Kidney glomerular epithelial cell (primary cell): ENCODE measurements at regions not wholly inside any gene's neighbourhood (a gene's known extent, or its start where the extent isn't known, plus 50 kb on each side); places are given as distances from the start of the nearest gene placed in this dataset.

Source experiments
- DNase-seq: peaks from one replicate; lab custom pipeline; 2025; lab: John Stamatoyannopoulos, UW

DNA sequence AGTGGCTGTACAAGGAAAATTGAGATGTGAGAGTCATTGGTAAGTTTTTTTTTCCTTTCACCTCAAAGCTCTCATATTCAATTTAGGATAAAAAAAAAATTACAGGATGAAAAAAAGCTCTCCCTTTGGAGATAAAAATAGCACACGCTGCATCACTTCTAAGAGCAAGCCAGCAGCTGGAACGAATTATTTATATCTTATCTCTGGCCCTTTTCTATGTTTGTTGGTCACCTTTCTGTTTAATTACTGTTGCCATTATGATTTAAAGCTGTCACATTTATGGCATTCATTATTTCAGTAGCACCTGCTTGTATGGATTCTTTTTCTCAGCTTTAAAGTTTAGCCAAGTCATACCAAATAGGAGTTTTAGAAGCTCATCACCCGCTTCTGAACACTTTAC lies 171.6 kb upstream of the PDZRN3 start:
- no peak for DNase-seq

DNA sequence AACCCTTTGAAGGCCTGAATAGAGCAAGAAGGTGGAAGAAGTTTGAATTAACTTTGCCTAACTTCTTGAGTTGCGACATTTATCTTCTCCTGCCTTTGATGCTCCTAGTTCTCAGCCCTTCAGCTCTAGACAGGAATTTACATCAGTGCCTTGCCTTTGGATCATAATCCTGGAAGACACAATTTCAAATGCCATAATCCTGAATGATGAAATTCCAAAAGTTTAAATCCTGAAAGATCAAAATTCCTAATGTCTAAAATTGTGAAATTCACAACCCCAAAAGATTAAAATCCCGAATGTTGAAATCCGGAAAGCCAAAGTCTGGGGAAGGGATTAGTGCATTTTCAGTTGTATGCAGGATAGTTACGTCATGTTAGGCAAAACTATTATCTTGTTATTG lies 166.6 kb upstream of the PDZRN3 start:
- no peak for DNase-seq

DNA sequence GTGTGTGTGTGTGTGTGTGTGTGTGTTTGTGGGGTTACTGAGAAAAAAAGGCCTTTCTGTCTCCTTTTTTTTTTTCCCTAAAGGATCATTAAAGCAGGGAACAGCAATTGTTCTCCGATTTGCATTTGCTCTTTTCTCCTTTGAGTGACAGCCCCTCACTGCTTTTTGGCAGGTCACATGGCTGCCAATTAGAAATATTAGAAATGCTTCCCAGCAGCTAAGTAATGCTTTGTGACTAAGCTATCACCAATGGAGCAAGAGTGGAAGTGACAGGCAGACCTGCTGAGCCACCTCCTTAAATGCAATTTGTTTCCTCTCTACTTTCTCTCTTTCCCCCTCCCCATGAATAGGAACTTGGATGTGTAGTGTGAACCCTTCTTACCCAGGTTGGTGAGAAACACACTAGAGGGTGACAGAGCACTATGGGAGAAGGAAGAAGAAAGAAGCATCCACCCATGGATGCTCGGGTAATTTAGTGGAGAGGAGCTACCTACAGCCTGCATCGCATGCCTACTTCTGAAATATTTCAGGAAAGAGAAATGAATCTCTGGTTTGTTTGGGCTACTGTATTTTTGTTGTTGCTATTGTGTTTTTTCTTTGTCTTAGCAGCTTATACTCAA lies 165.2 kb upstream of the PDZRN3 start:
- no peak for DNase-seq

DNA sequence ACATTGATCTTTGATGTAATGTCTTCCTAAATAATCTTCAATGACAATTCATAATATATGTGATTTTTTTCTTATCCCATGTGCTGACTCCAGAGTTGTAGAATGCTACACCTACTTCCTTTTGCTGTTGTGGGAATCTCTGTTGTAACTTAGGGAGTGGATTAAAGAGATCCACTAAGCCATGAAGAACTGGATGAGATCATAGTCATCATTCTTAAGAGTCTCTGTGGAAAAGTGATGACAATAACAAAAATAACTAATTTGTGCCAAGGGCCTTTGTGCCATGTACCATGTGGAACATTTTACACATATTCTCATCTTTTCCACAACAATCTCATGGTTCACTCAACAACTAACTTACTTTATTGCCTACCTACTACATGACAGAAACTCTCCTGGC lies 162.9 kb upstream of the PDZRN3 start:
- DNase-seq: peak; percentile 78

DNA sequence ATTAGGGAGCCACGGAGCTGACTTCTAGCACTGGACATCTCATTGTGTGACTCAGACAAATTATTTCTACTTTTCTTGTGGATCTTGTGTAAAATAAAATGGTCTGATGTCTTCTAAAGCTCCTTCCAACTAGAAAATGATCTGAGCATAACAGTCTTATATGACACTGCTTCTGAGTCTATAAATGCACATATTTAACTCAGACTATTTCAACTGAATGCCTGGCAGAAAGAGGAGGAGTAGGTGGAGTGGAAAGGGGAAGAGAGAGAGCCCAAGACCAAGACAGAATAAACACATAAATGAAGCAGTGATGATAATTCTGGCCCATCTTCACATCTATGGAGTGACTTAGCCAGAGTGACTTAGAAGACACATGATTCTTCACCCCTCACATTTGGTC lies 162.3 kb upstream of the PDZRN3 start:
- peak; percentile 78 for DNase-seq

DNA sequence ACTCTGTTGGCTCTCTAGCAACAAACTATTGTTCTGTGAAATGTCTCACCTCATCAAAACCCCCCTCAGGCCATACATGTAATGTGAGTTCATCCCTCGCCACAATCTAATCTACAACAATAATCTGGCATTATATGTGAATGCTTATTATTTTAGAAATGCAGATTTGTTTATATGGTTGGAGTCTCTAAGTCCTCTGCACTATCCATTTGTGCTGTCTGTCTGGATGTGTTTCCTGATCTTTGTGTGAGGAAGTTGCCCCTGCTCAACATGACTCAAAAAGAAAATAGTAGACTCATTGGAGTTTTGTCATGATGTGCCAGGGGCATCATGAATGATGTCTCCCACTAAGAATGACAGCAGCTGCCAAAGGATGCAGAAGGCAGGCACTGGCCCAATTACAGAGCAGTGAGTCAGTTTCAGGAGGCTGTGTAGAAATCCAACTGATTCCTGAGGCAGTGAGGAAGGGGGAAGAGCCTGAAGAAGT lies 161.6 kb upstream of the PDZRN3 start:
- peak; percentile 98 for DNase-seq

DNA sequence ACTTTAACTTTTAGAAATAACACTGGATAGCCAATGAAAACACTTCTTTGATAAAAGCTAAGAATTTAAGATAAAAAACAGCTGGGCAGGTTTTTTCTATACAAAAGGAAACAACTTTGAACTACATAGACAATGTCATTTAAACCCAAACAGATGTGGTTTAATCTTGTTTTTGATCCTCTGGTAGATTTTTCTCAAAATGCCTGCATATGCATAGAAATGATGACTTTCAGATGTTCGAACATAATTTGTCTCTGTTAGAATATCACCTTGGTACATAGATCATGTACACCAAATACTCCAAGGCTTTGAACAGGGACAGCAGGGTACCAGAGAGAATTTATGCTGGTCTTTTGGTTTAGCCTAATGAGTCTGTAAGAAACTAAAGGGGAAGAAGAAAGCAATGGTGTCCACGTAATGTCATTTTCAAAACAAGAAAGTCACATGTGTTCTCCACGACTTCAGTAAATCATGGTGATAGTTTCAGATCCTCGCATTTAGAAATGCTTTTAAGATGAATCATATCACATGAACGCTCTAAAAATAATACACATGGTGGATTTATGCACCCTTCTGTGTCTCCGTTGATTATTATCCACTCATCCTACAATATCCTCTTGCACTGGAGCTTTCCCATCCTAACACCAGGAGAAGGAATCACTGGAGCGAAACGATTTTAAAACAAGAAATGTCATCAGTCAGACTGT lies 160.1 kb upstream of the PDZRN3 start:
- peak; percentile 86 for DNase-seq

DNA sequence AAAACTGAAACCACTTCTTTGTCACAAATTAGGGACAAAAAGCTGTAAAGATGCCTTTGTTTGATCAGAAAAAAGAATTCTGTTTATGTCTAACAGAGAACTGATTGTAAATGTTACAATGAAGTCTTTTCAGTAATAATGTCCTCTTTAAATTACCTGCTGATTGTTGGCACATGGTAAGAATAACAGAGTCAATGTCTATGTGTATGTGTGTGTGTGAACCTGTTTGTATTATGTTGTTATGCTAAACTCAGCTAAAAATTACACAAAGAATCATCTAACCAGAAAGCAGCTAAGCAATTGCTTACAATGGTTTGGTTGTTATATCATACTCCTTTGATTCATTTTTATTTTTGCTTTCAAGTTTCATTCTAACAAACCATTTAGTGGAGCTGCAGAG lies 159.1 kb upstream of the PDZRN3 start:
- DNase-seq: no peak

DNA sequence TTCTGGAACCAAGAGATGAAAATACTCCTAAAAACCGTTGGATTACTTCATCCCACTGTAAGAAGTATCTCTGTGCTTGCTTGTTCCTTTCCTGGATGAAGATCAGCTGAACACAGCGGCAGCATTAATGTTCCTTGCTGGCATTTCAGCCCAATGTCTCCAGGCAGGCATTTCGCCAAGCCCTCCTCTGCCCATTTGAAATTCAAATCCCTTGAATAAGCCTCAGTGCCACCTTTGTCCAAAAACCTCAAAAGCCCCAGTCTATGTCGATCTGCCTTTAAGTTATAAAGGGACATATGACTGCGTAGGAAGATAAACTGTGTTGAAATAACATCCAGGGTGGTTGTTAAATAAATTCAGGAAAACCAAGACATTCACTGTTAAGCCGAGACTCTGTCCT lies 156.8 kb upstream of the PDZRN3 start:
- DNase-seq: no peak

DNA sequence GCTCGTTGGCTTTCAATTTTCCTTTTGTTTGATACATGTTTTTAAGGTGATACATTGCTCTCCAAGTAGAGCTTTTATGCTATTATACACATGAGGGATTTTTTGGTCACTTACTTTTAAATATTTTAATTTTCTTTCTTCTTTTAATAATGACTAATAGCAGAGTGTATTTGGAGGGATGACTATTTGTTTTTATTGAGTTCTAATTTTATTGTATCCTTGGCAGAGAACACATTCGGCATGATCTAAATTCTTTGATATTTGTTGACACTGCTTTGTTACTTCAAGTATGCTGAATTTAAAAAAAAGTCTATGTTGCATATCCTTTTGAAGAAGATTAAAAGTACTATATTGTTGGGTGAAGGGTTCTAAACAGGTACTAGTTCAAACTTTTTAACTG lies 149.9 kb upstream of the PDZRN3 start:
- no peak for DNase-seq

DNA sequence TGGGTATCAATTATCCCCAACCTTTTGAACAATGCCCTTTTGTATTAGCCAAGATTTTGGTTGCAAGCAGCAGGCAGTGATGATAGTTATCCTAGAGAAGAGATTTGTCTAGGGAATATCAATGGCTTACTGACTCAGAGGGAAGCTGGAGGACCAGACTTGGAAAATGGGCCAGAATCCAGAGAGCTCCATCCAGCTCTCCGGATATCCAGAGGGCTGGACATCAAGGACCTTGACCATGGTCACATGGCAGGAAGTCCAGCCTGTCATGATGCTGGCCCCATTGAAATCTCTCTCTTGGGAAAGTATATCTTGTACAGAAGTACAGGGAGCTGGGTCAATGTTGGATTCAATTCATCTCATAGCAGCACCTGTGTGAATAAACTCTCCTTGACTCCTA lies 148.5 kb upstream of the PDZRN3 start:
- DNase-seq: no peak

DNA sequence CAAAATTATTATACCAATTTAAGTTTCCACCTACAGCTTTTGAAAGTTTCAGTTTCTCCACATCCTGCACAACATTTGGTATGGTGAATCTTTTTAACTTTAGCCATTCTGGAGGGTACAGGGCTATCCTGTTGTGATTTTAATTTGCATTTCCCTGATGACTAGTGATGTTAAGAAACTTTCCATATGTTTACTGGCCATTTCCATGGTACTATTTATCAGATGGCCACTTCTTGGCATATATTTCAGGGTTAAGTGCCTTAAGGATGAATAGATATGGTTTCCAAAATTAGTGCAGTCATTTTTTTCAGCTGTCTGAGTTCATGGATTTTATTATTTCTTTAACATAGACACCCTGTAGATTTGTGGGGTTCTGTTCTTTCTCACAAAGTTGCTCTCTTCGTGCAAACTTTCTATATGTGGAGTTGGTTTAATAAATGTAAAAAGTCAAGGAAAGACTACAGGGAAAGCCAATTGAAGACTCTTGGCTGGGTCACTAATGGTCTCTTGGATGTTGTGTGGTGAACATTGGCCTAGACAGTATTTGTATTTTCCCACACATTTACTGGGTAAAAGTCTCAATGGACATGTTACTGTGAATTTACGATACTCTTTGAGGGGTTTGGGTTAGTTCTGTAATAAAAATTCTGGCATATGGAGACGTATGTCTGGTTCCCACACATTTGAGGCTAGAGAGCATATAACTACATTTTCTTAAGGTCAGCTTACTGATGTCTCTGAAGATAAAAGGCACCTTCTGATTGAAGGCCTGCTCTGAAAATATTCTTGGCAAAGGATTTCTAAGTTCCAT lies 147.5 kb upstream of the PDZRN3 start:
- DNase-seq: no peak

DNA sequence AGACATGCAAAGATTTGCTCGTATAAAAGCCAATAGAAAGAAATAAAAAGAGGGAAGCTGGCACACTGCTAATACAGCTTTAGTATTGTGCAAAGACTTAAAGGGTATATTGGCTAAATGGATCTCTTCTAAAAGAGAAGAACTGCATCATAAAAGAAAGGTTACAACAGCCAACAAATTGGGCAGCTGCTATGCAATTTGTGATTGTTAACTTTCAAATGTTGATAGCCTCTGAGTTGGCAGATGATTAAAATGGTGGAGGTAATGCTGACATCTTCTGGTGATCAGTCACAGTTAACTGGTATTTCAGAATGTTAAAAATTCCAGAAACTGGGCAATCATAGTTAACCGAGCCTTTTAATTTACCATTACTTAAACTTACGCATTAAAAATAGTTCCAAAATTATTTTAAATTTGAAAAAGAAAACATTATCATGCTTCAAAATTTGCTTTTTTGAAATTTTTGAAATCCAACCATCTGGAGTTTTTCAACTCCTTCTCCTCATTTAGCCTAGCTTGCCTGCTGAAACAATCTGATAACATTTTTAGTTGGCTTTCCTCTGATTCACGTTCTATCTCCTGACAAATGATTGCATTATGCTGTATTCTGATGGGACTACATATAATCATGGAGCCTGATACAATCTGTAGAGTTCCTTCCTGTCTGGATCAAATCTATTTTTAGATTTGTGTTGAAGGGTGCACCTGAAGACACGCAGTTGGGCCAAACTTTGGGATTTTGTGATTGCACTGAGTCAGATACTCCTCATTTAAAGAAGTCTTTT lies 144.0 kb upstream of the PDZRN3 start:
- DNase-seq: no peak

DNA sequence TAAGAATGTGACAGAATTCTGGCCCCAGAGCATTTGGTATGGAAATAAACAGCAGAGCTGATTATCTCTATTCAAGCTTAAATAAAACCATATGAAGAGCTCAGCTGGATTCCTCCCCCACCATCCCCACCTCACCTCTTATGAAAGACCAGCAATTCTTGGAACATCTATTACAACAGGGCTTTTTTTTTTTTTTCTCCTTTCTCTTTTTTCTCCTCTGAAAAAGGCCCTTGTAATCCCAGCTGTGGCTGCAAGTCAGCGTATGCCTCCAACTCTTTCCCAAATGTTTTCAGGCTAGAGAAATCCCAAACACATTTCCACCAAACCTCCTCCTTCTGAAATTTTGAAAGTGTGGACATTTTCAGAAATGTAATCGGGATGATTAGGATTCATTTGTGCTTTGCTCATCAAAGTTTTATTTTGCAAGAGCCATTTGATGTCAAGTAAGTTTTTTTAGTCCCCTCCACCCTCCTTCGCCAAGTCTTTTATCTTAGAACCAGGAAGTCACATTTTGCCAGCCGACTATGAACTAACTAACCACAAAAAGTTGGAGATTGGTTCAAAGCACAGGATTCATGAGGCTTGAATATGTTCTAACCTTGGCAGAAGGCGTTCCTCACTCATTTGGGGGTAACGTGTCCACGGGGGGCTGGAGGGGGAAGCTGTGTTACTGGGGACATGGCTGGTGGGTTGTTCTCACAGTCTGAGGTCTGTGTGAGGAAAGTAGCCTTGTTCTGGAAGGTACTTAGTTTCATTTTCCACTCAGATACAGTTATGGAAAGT lies 142.0 kb upstream of the PDZRN3 start:
- DNase-seq: no peak

DNA sequence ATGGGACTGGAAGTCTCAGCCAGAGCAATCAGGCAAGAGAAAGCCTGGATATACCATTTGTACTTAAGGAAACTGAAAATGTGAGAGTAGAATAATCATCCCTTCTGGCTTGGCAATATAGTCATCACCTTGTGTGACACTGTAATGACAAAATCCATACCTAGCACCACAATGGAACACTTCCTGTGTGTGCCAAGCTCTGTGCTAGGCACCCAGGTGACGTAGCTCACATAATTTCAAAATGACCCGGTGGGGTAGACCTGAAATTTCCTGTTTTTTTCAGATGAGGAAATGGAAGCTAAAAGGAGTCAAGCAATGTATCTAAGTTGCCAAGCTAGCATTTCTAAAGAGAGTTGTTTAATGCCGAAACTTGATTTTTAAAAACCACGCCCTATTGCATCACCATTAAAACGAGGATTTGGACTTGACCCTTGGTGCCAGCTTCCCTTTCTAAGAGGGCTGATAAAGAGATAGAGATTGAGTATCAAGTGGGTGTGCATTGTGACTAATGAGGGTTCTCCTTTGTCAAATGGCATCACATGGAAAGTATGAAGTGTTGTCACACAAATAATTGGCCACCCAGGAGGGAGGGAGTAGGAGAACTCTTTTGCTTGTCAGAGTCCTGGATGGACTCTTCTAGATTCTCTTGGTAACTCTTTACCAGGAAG lies 141.3 kb upstream of the PDZRN3 start:
- DNase-seq: no peak

DNA sequence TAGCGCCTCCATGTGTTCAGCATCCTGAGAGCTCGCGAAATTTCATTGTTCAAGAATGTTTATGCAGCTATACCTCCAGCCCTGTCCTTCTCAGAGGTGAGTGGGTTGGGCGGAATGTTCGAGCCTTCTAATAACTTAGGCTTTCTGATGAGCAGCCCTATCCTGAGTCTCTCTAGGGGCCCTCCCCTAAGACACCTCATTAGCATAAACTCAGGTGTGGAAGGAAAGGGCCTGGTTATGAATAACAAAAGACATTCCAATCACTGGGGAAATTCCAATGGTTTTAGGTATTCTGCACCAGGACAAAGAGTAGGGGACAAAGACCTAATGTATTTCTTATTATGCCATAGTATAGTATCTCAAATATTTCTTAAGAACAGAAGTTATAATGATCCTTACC lies 138.1 kb upstream of the PDZRN3 start:
- DNase-seq: no peak

DNA sequence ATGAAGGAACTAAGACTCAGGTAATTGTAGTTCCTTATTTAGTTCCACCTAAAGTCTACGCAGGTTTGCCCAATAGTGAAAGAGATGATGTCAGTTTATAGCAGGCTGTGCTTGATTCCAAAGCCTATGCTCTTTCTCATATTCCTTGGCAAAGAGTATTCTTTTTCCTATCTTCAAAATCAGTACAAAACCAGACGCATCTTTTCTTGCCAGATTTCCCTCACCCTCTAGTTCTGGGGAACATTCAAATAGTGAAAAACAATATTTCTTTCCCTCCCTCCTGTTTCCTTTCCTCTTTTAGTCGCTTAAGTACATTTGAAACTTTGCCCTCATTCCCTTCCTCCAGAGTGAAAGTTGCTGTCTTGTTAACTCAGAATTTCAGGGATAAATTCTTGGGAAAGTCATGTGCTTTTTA lies 134.6 kb upstream of the PDZRN3 start:
- no peak for DNase-seq

DNA sequence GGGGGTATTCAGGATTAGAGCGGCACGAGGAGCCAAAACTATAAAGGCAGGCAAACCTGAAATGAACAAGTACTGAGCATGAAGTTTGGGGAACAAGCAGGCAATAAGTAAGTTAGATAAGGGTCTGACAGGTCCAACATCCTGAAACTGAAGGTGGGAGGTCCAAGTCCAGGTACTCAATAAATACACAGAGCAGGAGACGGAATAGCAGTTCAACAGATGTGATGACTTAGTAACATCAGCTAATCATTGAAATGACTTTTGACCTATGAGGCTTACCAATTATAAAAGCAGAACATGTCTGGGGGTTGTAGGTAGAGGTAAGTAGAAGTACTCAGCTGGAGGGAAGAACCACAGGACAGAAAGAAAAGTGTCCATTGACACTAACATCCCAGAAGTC lies 132.8 kb upstream of the PDZRN3 start:
- DNase-seq: no peak

DNA sequence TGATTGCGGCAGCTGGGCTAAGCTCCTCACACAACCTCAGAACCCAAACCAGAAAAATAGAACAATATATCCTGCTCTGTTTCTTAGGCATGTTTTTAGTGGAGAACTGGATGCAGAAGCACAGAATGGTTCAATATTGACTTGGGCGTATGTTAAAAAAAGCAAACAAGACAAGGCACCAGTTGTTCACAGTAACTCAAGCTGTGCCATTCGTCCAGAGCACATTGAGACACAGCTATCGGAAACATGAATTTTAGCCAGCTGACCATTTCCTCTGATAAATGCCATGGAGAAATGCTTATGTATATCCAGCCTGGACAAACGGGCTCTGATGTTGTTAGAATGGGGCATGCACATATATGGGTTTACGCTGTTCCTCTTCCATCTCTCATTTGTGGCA lies 129.2 kb upstream of the PDZRN3 start:
- DNase-seq: no peak

DNA sequence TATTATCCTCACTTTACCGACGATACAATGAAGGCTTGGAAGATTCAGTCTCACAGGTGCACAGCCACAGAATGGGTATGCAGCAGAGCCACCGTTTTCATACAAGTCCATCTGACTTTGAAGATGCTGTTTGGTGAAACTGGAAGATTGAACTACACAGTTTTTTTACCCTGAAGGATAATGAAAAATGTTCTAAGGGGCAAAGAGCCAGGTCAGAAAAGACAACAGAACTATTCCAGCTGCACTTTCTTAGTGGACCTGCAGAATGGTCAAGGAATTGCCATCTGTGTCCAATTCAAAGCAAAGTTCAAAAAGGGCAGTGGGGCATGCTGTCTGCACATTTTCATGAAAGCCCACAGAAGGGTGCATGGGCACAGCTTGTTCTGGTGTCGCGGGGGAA lies 127.6 kb upstream of the PDZRN3 start:
- DNase-seq: no peak

DNA sequence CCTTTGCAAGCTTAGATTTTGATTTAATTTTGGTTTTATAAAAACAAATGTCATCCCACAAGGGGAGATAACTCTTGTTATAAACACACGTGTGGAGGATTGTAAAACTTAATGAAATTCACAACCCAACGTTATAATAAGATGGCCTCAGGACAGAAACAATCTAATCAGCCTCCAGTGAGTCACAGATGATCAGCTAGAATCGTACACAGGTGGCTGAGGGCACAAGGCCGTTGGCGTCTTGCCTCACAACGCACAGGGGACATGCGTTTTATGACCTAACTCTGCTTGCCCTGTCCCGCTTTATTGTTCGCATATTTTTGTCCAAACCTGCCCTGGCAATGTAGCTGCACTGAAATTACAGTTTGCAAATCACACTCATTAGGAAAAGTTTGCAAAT lies 121.9 kb upstream of the PDZRN3 start:
- no peak for DNase-seq
